Neural cell (in vitro differentiated cells): ENCODE measurements at regions not wholly inside any gene's neighbourhood (a gene's known extent, or its start where the extent isn't known, plus 50 kb on each side); places are given as distances from the start of the nearest gene placed in this dataset.

Source experiments
- CTCF ChIP-seq: fragments of 450-650 bp; IDR thresholded peaks from 2 replicates; pipeline ENCODE4 v1.5.1; 2014; ENCODE audit warnings: antibody characterized with exemption, mild to moderate bottlenecking, moderate library complexity; ENCODE audit not compliant: poor library complexity, severe bottlenecking
- EZH2 ChIP-seq: fragments of 200-600, 300-800 bp; shearing (Covaris generic), sonication (generic); IDR thresholded peaks from 2 replicates; pipeline ENCODE4 v1.6.1; 2014; ENCODE audit warnings: antibody characterized with exemption, low read length, borderline replicate concordance, mild to moderate bottlenecking; ENCODE audit not compliant: insufficient read depth, poor library complexity, severe bottlenecking
- POLR2AphosphoS5 ChIP-seq: IDR thresholded peaks from 2 replicates; pipeline ENCODE4 v1.6.1; 2012
- RAD21 ChIP-seq: fragments of 450-650 bp; conservative IDR thresholded peaks from 2 replicates; pipeline ENCODE4 v1.6.1; 2014; ENCODE audit warnings: antibody characterized with exemption, mild to moderate bottlenecking, moderate library complexity

- TF ChIP-seq EZH2 (no peak), POLR2AphosphoS5 (no peak), CTCF (no peak), RAD21 (no peak)
Observed at GRCh38 chr13:68692049-68692448, 1415.6 kb upstream of the ATXN8OS start.
